Stimulated activated CD4-positive, alpha-beta T cell treated with anti-CD3 and anti-CD28 coated beads, Interleukin-2, amount 100 ng/mL, for 48 hours (primary cell): ENCODE measurements at regions not wholly inside any gene's neighbourhood (a gene's known extent, or its start where the extent isn't known, plus 50 kb on each side); places are given as distances from the start of the nearest gene placed in this dataset.
"Not testable (repeated sequence)": the region's sequence is repeated elsewhere in the genome, so short reads cannot be mapped to it uniquely, and the experiment has no call there.

Source experiments
- DNase-seq, 2 donors: peaks; one replicate each; pipeline ENCODE4 v3.0.0-alpha.2; 2020

- DNase-seq = not testable (repeated sequence)
These were observed 210.3 kb downstream of the RTP5 start for GRCh38 chr2:242079792-242080191.

- DNase-seq = not testable (repeated sequence)
These were observed 211.2 kb downstream of the RTP5 start for GRCh38 chr2:242080575-242081214.

- DNase-seq = not testable (repeated sequence)
These were observed 214.5 kb downstream of the RTP5 start for GRCh38 chr2:242084034-242084433.

GRCh38 chr2:242085024-242085674 is 215.6 kb downstream of the RTP5 start:
- not testable (repeated sequence) for DNase-seq

GRCh38 chr2:242085941-242086621 is 216.6 kb downstream of the RTP5 start:
- DNase-seq = peak in 1 of 2 donors; percentile 16

GRCh38 chr2:242088044-242088443 is 218.5 kb downstream of the RTP5 start:
- DNase-seq = not testable (repeated sequence)

GRCh38 chr2:242088471-242089212 is 219.1 kb downstream of the RTP5 start:
- DNase-seq = peak; percentile 87 to 88

GRCh38 chr2:242089213-242089549 is 219.7 kb downstream of the RTP5 start:
- DNase-seq = not testable (repeated sequence)

- not testable (repeated sequence) for DNase-seq
These were observed 227.7 kb downstream of the RTP5 start for GRCh38 chr2:242097278-242097677.

- DNase-seq = no peak
These were observed 228.5 kb downstream of the RTP5 start for GRCh38 chr2:242098034-242098433.

GRCh38 chr2:242098445-242099128 is 229.1 kb downstream of the RTP5 start:
- no peak for DNase-seq

GRCh38 chr2:242103093-242103492 is 233.6 kb downstream of the RTP5 start:
- DNase-seq = not testable (repeated sequence)

- peak in 1 of 2 donors; percentile 6 for DNase-seq
These were observed 234.8 kb downstream of the RTP5 start for GRCh38 chr2:242104202-242104956.

GRCh38 chr2:242107065-242107464 is 237.5 kb downstream of the RTP5 start:
- DNase-seq = not testable (repeated sequence)

- not testable (repeated sequence) for DNase-seq
These were observed 239.4 kb downstream of the RTP5 start for GRCh38 chr2:242108797-242109500.

- not testable (repeated sequence) for DNase-seq
These were observed 240.3 kb downstream of the RTP5 start for GRCh38 chr2:242109819-242110218.

GRCh38 chr2:242111954-242112353 is 242.4 kb downstream of the RTP5 start:
- not testable (repeated sequence) for DNase-seq

GRCh38 chr2:242113492-242113891 is 244.0 kb downstream of the RTP5 start:
- DNase-seq = not testable (repeated sequence)

- DNase-seq = not testable (repeated sequence)
These were observed 247.1 kb downstream of the RTP5 start for GRCh38 chr2:242116676-242117075.

- not testable (repeated sequence) for DNase-seq
These were observed 247.8 kb downstream of the RTP5 start for GRCh38 chr2:242117305-242117704.

GRCh38 chr2:242119682-242120081 is 250.2 kb downstream of the RTP5 start:
- not testable (repeated sequence) for DNase-seq
